HCT116 (cell line): ENCODE measurements at regions not wholly inside any gene's neighbourhood (a gene's known extent, or its start where the extent isn't known, plus 50 kb on each side); places are given as distances from the start of the nearest gene placed in this dataset.

Experiments
- ATAC-seq: fragments of 200-7000 bp; cut with Tn5 transposase; 2 replicates; pipeline ENCODE4 v1.9.1; 2020; ENCODE audit warnings: mild to moderate bottlenecking, moderate library complexity
- BruUV-seq: library from RNA; stranded (reverse); fragments of 400-500 nt; replicated peaks from 2 replicates; lab custom pipeline; 2021; lab: Mats Ljungman, UMichigan
- CTCF ChIA-PET: fragments of 300-600 bp; sonication (Branson Sonifier 250); formaldehyde crosslinking; loops from one replicate; lab custom pipeline; 2021; ENCODE audit warnings: antibody characterized with exemption; lab: Charles Lee
- POLR2A ChIA-PET: fragments of 300-600, 350-600 bp; sonication (Branson Sonifier 250); formaldehyde crosslinking; loops from one replicate; lab custom pipeline; 2021; ENCODE audit warnings: antibody characterized with exemption; lab: Charles Lee
- RAD21 ChIA-PET, 2 experiments: fragments of 300-600 bp; sonication (Branson Sonifier 250); formaldehyde crosslinking; loops; one replicate each; lab custom pipeline; 2023; ENCODE audit warnings: low total read pairs in 2 of 2; ENCODE audit not compliant: uncharacterized antibody in 2 of 2, unreplicated experiment in 2 of 2, low non-redundant PET in 1 of 2; lab: Charles Lee
- DNase-seq: peaks from one replicate; pipeline ENCODE4 v3.0.0-alpha.2; 2010; ENCODE audit warnings: low read depth, low spot score
- H2AFZ ChIP-seq: fragments of 200-600 bp; shearing (Covaris generic), sonication (generic); 2 replicates; pipeline ENCODE4 v1.6.1; 2017; ENCODE audit warnings: low read depth, mixed run types, mixed read lengths, antibody characterized with exemption, low read length; ENCODE audit not compliant: poor library complexity, severe bottlenecking
- H3K27ac ChIP-seq: 2 replicates; pipeline ENCODE4 v1.5.1; 2012; ENCODE audit warnings: low read depth, low read length
- H3K27me3 ChIP-seq: fragments of 200-600 bp; sonication (generic); 2 replicates; pipeline ENCODE4 v1.6.1; 2016; ENCODE audit warnings: mixed run types, low read length, mixed read lengths; ENCODE audit not compliant: insufficient read depth
- H3K36me3 ChIP-seq, 2 experiments: fragments of 200-500 bp in 1 of 2; fragments of 200-600 bp in 1 of 2; sonication (Bioruptor generic) in 1 of 2; sonication (generic) in 1 of 2; 2 replicates each; pipeline versions ENCODE4 v1.5.1 to v1.6.1; 2014 to 2016; ENCODE audit warnings: low read length in 2 of 2, inconsistent platforms in 1 of 2, mixed read lengths in 1 of 2, mixed run types in 1 of 2; ENCODE audit not compliant: insufficient read depth in 2 of 2, control insufficient read depth in 1 of 2
- H3K4me1 ChIP-seq, 2 experiments: fragments of 200-600 bp in 1 of 2; sonication (generic) in 1 of 2; 2 replicates each; pipeline versions ENCODE4 v1.5.1 to v1.6.1; 2012 to 2017; ENCODE audit warnings: low read length in 2 of 2, inconsistent platforms in 1 of 2, mild to moderate bottlenecking in 1 of 2, mixed read lengths in 1 of 2, mixed run types in 1 of 2, moderate library complexity in 1 of 2; ENCODE audit not compliant: insufficient read depth in 2 of 2, control insufficient read depth in 1 of 2
- H3K4me2 ChIP-seq: fragments of 200-600 bp; sonication (generic); 2 replicates; pipeline ENCODE4 v1.6.1; 2017; ENCODE audit warnings: mixed run types, low read length, mixed read lengths
- H3K4me3 ChIP-seq, 2 experiments: fragments of 200-600 bp in 1 of 2; sonication (generic) in 1 of 2; replicated peaks in 1 of 2; 2 replicates each; pipeline ENCODE4 v1.5.1; 2011 to 2016; ENCODE audit warnings: low read length in 2 of 2, control low read depth in 1 of 2, low read depth in 1 of 2, mild to moderate bottlenecking in 1 of 2, mixed read lengths in 1 of 2, mixed run types in 1 of 2
- H3K79me2 ChIP-seq: fragments of 200-600 bp; sonication (generic); 2 replicates; pipeline ENCODE4 v1.6.1; 2017; ENCODE audit warnings: mild to moderate bottlenecking, mixed run types, low read length, moderate library complexity, mixed read lengths; ENCODE audit not compliant: insufficient read depth
- H3K9ac ChIP-seq: fragments of 200-600 bp; sonication (generic); 2 replicates; pipeline ENCODE4 v1.6.1; 2016; ENCODE audit warnings: low read length, mixed read lengths
- H3K9me2 ChIP-seq: fragments of 200-600 bp; sonication (generic), shearing (Covaris generic); 2 replicates; pipeline ENCODE4 v1.6.1; 2017; ENCODE audit warnings: mixed run types, mild to moderate bottlenecking, moderate library complexity; ENCODE audit not compliant: insufficient read depth
- H3K9me3 ChIP-seq, 2 experiments: fragments of 200-500 bp in 1 of 2; fragments of 200-600 bp in 1 of 2; sonication (Bioruptor generic) in 1 of 2; sonication (generic) in 1 of 2; 2 replicates each; pipeline ENCODE4 v1.6.1; 2014 to 2017; ENCODE audit warnings: low read length in 2 of 2, mixed read lengths in 2 of 2, inconsistent platforms in 1 of 2, low read depth in 1 of 2, mild to moderate bottlenecking in 1 of 2, mixed run types in 1 of 2, moderate library complexity in 1 of 2; ENCODE audit not compliant: control insufficient read depth in 1 of 2, insufficient read depth in 1 of 2
- H4K20me1 ChIP-seq: fragments of 200-600 bp; sonication (generic), shearing (Covaris generic); 2 replicates; pipeline ENCODE4 v1.6.1; 2017; ENCODE audit warnings: mixed run types, mild to moderate bottlenecking, moderate library complexity; ENCODE audit not compliant: insufficient read depth
- CBX3 ChIP-seq: IDR thresholded peaks from 2 replicates; pipeline ENCODE4 v1.6.1; 2012; ENCODE audit warnings: low read depth
- CEBPB ChIP-seq: IDR thresholded peaks from 2 replicates; pipeline ENCODE4 v1.6.1; 2012; ENCODE audit warnings: low read depth
- EGR1 ChIP-seq: IDR thresholded peaks from 2 replicates; pipeline ENCODE4 v1.6.1; 2012; ENCODE audit warnings: low read depth
- ELF1 ChIP-seq: IDR thresholded peaks from 2 replicates; pipeline ENCODE4 v1.6.1; 2012; ENCODE audit warnings: low read depth, borderline replicate concordance
- EZH2 ChIP-seq: fragments of 200-600 bp; sonication (generic); IDR thresholded peaks from 2 replicates; pipeline ENCODE4 v1.6.1; 2017; ENCODE audit warnings: antibody characterized with exemption, mixed run types
- FOSL1 ChIP-seq: IDR thresholded peaks from 2 replicates; pipeline ENCODE4 v1.6.1; 2012; ENCODE audit warnings: low read depth
- POLR2AphosphoS5 ChIP-seq: IDR thresholded peaks from 2 replicates; pipeline ENCODE4 v1.6.1; 2011; ENCODE audit warnings: mild to moderate bottlenecking, low read depth, low read length, moderate library complexity
- RAD21 ChIP-seq: IDR thresholded peaks from 2 replicates; pipeline ENCODE4 v1.6.1; 2012; ENCODE audit warnings: low read depth, mild to moderate bottlenecking
- SIN3A ChIP-seq: IDR thresholded peaks from 2 replicates; pipeline ENCODE4 v1.6.1; 2012; ENCODE audit warnings: low read depth
- SP1 ChIP-seq: IDR thresholded peaks from 2 replicates; pipeline ENCODE4 v1.6.1; 2012; ENCODE audit warnings: low read depth
- TCF7L2 ChIP-seq: IDR thresholded peaks from 2 replicates; pipeline ENCODE4 v1.7.0; 2011; ENCODE audit warnings: borderline replicate concordance, inconsistent platforms; ENCODE audit not compliant: insufficient read depth, insufficient read length; ENCODE audit errors: extremely low read depth
- YY1 ChIP-seq: IDR thresholded peaks from 2 replicates; pipeline ENCODE4 v1.6.1; 2011; ENCODE audit warnings: low read length, low read depth, moderate library complexity, mild to moderate bottlenecking; ENCODE audit not compliant: insufficient replicate concordance; ENCODE audit errors: extremely low read depth
- ZFX ChIP-seq: fragments of 450-650 bp; IDR thresholded peaks from 2 replicates; pipeline ENCODE4 v1.6.1; 2017
- intact Hi-C: fragments of 100-400 bp; cut with micrococcal nuclease; formaldehyde crosslinking; loops from 2 replicates; pipeline ENCODE4 v1.10.0; 2022
- TF ChIP-seq, protein P1 (sequence below): IDR thresholded peaks from 2 replicates; pipeline ENCODE4 v1.6.1; 2012
- TF ChIP-seq, protein P2 (sequence below): IDR thresholded peaks from 2 replicates; pipeline ENCODE4 v1.6.1; 2012
- TF ChIP-seq, protein P3 (sequence below), 3 experiments: fragments of 200-600 bp in 1 of 3; sonication (generic) in 1 of 3; IDR thresholded peaks in 2 of 3; conservative IDR thresholded peaks in 1 of 3; 2 replicates each; pipeline ENCODE4 v1.5.1; 2012 to 2017; ENCODE audit warnings: low read depth in 2 of 3, low read length in 2 of 3, antibody characterized with exemption in 1 of 3, borderline replicate concordance in 1 of 3, control low read depth in 1 of 3, mild to moderate bottlenecking in 1 of 3, mixed read lengths in 1 of 3, mixed run types in 1 of 3, moderate library complexity in 1 of 3; ENCODE audit not compliant: insufficient read depth in 1 of 3
- TF ChIP-seq, protein P4 (sequence below): IDR thresholded peaks from 2 replicates; pipeline ENCODE4 v1.6.1; 2012; ENCODE audit warnings: low read depth

DNA sequence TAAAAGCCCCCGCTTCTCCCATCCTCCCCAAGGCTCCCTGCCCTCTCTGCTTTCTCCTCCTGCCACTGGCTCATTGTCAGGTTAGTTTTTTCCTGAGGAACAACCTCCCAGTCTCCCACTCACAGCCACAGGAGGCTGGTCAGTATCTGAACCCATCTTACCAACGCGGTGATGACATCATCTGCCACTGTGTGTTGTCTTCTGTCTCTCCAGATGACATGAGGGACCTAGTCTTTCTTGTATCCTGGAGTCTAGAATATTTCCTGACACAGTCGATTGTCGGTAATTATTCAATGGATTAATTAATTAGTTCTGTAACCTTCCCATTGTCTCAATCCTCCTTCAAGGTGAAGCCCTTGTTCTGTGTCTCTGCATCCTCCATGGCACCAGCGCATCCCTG is 290.2 kb downstream of the GALR1 start:
- Histone ChIP-seq H3K9ac (no peak overlapping the region), H3K27me3 (no peaks in the 10 kb centered on the region), H3K4me3 (no peak overlapping the region), H2AFZ (no peak overlapping the region), H3K9me2 (no peaks in the 10 kb centered on the region), H3K4me2 (no peak overlapping the region), H3K27ac (no peak overlapping the region), H3K4me1 (no peaks in the 10 kb centered on the region), H3K79me2 (no peaks in the 10 kb centered on the region), H3K9me3 (peaks cover 0 to 7% of the 10 kb centered on the region in 2 experiments; a peak in 1 of 4 replicates), H3K36me3 (no peaks in the 10 kb centered on the region), H4K20me1 (no peaks in the 10 kb centered on the region)
- CTCF ChIA-PET, result no interaction called here
- ATAC-seq (no peak), DNase-seq (no peak)
- RAD21 ChIA-PET, result no interaction called here
- BruUV-seq, result no TSS peak
- intact Hi-C loops, result no loop called here
- POLR2A ChIA-PET, result no interaction called here
- TF ChIP-seq FOSL1 (no peak), EZH2 (no peak), SIN3A (no peak), CEBPB (no peak), YY1 (no peak), EGR1 (no peak), SP1 (no peak), TCF7L2 (no peak), CBX3 (no peak), RAD21 (no peak), ZFX (no peak), ELF1 (no peak), POLR2AphosphoS5 (no peak)
- TF ChIP-seq, protein P1, sequence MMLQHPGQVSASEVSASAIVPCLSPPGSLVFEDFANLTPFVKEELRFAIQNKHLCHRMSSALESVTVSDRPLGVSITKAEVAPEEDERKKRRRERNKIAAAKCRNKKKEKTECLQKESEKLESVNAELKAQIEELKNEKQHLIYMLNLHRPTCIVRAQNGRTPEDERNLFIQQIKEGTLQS, result no peak
- TF ChIP-seq, protein P2, sequence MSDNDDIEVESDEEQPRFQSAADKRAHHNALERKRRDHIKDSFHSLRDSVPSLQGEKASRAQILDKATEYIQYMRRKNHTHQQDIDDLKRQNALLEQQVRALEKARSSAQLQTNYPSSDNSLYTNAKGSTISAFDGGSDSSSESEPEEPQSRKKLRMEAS, result no peak
- TF ChIP-seq, protein P3, sequence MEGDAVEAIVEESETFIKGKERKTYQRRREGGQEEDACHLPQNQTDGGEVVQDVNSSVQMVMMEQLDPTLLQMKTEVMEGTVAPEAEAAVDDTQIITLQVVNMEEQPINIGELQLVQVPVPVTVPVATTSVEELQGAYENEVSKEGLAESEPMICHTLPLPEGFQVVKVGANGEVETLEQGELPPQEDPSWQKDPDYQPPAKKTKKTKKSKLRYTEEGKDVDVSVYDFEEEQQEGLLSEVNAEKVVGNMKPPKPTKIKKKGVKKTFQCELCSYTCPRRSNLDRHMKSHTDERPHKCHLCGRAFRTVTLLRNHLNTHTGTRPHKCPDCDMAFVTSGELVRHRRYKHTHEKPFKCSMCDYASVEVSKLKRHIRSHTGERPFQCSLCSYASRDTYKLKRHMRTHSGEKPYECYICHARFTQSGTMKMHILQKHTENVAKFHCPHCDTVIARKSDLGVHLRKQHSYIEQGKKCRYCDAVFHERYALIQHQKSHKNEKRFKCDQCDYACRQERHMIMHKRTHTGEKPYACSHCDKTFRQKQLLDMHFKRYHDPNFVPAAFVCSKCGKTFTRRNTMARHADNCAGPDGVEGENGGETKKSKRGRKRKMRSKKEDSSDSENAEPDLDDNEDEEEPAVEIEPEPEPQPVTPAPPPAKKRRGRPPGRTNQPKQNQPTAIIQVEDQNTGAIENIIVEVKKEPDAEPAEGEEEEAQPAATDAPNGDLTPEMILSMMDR (IDR thresholded peaks at IDR 0.05 in 2 of 3, conservative IDR thresholded peaks at IDR 0.05 in 1 of 3; ENCODE audit: borderline replicate concordance in 1 of 3, insufficient read depth in 1 of 3, low read depth in 2 of 3, low read length in 2 of 3), result no peak
- TF ChIP-seq, protein P4, sequence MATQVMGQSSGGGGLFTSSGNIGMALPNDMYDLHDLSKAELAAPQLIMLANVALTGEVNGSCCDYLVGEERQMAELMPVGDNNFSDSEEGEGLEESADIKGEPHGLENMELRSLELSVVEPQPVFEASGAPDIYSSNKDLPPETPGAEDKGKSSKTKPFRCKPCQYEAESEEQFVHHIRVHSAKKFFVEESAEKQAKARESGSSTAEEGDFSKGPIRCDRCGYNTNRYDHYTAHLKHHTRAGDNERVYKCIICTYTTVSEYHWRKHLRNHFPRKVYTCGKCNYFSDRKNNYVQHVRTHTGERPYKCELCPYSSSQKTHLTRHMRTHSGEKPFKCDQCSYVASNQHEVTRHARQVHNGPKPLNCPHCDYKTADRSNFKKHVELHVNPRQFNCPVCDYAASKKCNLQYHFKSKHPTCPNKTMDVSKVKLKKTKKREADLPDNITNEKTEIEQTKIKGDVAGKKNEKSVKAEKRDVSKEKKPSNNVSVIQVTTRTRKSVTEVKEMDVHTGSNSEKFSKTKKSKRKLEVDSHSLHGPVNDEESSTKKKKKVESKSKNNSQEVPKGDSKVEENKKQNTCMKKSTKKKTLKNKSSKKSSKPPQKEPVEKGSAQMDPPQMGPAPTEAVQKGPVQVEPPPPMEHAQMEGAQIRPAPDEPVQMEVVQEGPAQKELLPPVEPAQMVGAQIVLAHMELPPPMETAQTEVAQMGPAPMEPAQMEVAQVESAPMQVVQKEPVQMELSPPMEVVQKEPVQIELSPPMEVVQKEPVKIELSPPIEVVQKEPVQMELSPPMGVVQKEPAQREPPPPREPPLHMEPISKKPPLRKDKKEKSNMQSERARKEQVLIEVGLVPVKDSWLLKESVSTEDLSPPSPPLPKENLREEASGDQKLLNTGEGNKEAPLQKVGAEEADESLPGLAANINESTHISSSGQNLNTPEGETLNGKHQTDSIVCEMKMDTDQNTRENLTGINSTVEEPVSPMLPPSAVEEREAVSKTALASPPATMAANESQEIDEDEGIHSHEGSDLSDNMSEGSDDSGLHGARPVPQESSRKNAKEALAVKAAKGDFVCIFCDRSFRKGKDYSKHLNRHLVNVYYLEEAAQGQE, result no peak
